ENCODE measurements at regions not wholly inside any gene's neighbourhood (a gene's known extent, or its start where the extent isn't known, plus 50 kb on each side); places are given as distances from the start of the nearest gene placed in this dataset.
A peak's percentile ranks its signal among the peaks of the same experiment; 100 is the strongest.
"Not testable (repeated sequence)": the region's sequence is repeated elsewhere in the genome, so short reads cannot be mapped to it uniquely, and the experiment has no call there.

DNA sequence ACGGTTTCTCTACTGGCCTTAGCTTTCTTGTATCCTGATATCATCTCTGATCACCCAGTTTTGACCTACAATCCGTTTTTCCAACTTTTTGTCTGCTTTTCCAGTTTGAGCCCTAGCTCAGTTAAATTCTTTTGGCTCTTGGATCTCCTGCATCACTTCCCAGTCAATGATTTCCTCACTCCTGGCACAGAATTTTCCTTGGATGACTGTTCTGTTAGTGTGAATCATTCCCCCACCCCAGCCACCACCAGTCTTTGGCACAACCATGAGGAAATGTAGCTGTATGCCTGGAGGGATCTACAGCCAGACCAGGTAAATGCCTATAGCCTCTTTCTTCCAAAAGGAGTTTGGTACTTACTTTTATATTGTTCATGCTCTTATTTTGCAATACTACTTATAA, 187.2 kb upstream of the PTGFR start:
- TF ChIP-seq, protein P1, sequence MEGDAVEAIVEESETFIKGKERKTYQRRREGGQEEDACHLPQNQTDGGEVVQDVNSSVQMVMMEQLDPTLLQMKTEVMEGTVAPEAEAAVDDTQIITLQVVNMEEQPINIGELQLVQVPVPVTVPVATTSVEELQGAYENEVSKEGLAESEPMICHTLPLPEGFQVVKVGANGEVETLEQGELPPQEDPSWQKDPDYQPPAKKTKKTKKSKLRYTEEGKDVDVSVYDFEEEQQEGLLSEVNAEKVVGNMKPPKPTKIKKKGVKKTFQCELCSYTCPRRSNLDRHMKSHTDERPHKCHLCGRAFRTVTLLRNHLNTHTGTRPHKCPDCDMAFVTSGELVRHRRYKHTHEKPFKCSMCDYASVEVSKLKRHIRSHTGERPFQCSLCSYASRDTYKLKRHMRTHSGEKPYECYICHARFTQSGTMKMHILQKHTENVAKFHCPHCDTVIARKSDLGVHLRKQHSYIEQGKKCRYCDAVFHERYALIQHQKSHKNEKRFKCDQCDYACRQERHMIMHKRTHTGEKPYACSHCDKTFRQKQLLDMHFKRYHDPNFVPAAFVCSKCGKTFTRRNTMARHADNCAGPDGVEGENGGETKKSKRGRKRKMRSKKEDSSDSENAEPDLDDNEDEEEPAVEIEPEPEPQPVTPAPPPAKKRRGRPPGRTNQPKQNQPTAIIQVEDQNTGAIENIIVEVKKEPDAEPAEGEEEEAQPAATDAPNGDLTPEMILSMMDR (IDR thresholded peaks at IDR 0.05) = no peak
- H3K36me3 ChIP-seq (ENCODE audit: insufficient read depth in 1 of 2, low read depth in 1 of 2) = no peaks in the 10 kb centered on the region
- H3K27ac ChIP-seq = no peak overlapping the region
- H3K27me3 ChIP-seq (ENCODE audit: insufficient read depth in 3 of 3, low read length in 2 of 3) = no peaks in the 10 kb centered on the region
- intact Hi-C loops (cut with DNase I) = no loop called here
- H3K4me3 ChIP-seq = no peak overlapping the region
- H3K9me3 ChIP-seq = no peaks in the 10 kb centered on the region
- H3K4me1 ChIP-seq = no peaks in the 10 kb centered on the region
- peak in 3 of 4 donors; percentile 45 to 72 (median 49) for ATAC-seq
- peak; percentile 25 to 61 for DNase-seq
- 15 to 38% (median 23%) methylated on average over 2 of the region's 2 CpGs for WGBS, 3 donors

DNA sequence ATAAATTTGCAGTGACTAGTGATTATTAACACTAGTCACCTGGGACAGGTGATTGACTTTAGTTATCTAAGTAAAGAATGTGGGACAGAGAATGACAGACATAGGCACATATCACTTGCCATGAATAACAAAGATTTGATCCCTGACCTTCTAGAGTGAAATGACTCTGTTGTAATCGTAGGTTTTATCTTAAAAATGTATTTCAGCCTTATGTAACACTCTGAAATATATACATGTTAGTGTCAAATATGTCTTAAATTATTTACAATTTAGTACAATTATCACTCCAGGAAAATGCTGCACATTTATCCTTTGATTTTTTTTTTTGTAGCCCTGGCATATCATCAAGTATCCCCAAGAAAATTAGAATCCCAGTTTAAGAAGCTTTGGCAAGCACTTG, 186.4 kb upstream of the PTGFR start:
- H3K27me3 ChIP-seq (ENCODE audit: insufficient read depth in 3 of 3, low read length in 2 of 3) = no peaks in the 10 kb centered on the region
- H3K4me3 ChIP-seq = no peak overlapping the region
- no peak for DNase-seq
- H3K27ac ChIP-seq = no peak overlapping the region
- WGBS, 3 donors = 70 to 83% (median 79%) methylated on average over 1 of the region's 1 CpG
- ATAC-seq = no peak
- no peaks in the 10 kb centered on the region for H3K9me3 ChIP-seq
- TF ChIP-seq, protein P1 (IDR thresholded peaks at IDR 0.05) = no peak
- H3K36me3 ChIP-seq (ENCODE audit: insufficient read depth in 1 of 2, low read depth in 1 of 2) = no peaks in the 10 kb centered on the region
- no peaks in the 10 kb centered on the region for H3K4me1 ChIP-seq
- intact Hi-C loops (cut with DNase I) = no loop called here

DNA sequence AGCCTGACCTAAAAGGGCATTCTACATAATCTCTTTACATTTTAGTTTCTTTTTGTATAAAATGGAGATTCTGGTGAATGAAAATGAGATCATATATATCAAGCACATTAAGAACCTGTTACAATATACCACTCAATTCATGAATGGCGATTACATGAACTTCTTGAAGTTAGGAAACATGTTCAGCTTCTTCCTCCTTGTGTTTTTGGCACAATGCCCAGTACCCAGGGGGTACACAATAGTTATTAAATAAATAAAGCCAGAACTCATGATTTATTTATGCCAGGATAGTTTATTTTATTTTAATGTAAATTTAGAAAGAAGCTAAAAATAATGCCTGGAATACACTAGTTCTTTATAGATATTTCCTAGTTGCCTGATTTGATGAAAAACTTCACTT, 186.0 kb upstream of the PTGFR start:
- WGBS, 3 donors = 78 to 87% (median 81%) methylated on average over 1 of the region's 1 CpG
- intact Hi-C loops (cut with DNase I) = no loop called here
- DNase-seq = no peak

DNA sequence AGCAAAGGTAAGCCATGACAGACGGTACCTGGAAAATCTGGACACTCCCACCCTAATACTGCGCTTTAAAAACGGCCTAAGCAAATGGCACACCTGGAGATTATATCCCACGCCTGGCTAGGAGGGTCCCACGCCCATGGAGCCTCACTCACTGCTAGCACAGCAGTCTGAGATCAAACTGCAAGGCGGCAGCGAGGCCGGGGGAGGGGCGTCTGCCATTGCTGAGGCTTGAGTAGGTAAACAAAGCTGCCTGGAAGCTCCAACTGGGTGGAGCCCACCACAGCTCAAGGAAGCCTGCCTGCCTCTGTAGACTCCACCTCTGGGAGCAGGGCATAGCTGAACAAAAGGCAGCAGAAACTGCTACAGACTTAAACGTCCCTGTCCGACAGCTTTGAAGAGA, 180.5 kb upstream of the PTGFR start:
- H3K4me3 ChIP-seq; H3K27me3 ChIP-seq (ENCODE audit: insufficient read depth in 3 of 3, low read length in 2 of 3); intact Hi-C loops (cut with DNase I); H3K36me3 ChIP-seq (ENCODE audit: insufficient read depth in 1 of 2, low read depth in 1 of 2); ATAC-seq; H3K4me1 ChIP-seq; H3K9me3 ChIP-seq; DNase-seq; H3K27ac ChIP-seq: not testable (repeated sequence)
- WGBS, 3 donors = 79 to 85% (median 80%) methylated on average over 11 of the region's 11 CpGs

More for the DNA sequence above, 186.0 kb upstream of the PTGFR start:
- H3K27ac ChIP-seq = no peak overlapping the region
- no peak for ATAC-seq
- no peaks in the 10 kb centered on the region for H3K9me3 ChIP-seq
- no peak overlapping the region for H3K4me3 ChIP-seq
- no peaks in the 10 kb centered on the region for H3K36me3 ChIP-seq (ENCODE audit: insufficient read depth in 1 of 2, low read depth in 1 of 2)
- TF ChIP-seq, protein P1 (IDR thresholded peaks at IDR 0.05) = no peak
- H3K4me1 ChIP-seq = no peaks in the 10 kb centered on the region
- H3K27me3 ChIP-seq (ENCODE audit: insufficient read depth in 3 of 3, low read length in 2 of 3) = no peaks in the 10 kb centered on the region

DNA sequence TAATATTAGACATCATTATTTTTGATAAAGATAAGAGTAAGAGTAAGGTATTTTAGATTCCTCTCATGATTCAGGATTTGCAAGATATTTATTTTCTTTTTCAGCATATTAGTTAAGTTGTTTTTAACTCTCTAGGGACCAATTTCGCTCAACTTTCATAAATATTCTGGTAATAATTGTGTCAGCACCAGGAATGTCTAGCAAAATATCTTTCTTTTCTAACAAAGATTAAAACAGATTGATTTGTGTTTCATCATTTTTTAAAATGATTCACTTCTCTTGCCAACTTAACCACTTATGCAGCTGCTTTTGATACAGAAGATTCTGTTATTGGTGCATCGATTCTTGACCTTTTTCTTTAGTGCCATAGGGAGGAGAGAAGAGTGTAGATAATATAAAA, 172.8 kb upstream of the PTGFR start:
- 51 to 56% (median 53%) methylated on average over 2 of the region's 2 CpGs for WGBS, 3 donors
- no peak for ATAC-seq
- intact Hi-C loops (cut with DNase I) = no loop called here

More for the DNA sequence above, 172.8 kb upstream of the PTGFR start:
- no peak for DNase-seq
- no peaks in the 10 kb centered on the region for H3K4me1 ChIP-seq
- TF ChIP-seq, protein P1 (IDR thresholded peaks at IDR 0.05) = no peak
- H3K27ac ChIP-seq = no peak overlapping the region
- H3K36me3 ChIP-seq (ENCODE audit: insufficient read depth in 1 of 2, low read depth in 1 of 2) = no peaks in the 10 kb centered on the region
- H3K27me3 ChIP-seq (ENCODE audit: insufficient read depth in 3 of 3, low read length in 2 of 3) = no peaks in the 10 kb centered on the region
- no peak overlapping the region for H3K4me3 ChIP-seq
- H3K9me3 ChIP-seq = no peaks in the 10 kb centered on the region

Measured in psoas muscle (tissue), 7 donors.